Transverse colon (tissue), 3 donors: ENCODE measurements at regions not wholly inside any gene's neighbourhood (a gene's known extent, or its start where the extent isn't known, plus 50 kb on each side); places are given as distances from the start of the nearest gene placed in this dataset.

Experiments
- CTCF ChIP-seq, 5 experiments: fragments of 200-600 bp in 3 of 5; fragments of 450-650 bp in 2 of 5; sonication (generic) in 3 of 5; IDR thresholded peaks; 1 replicate in 2 of 5; 2 replicates in 3 of 5; pipeline ENCODE4 v1.5.1; 2016 to 2017; ENCODE audit warnings: antibody characterized with exemption in 5 of 5, inconsistent platforms in 3 of 5, mild to moderate bottlenecking in 2 of 5, moderate library complexity in 1 of 5
- POLR2A ChIP-seq: fragments of 450-650 bp; IDR thresholded peaks from one replicate; pipeline ENCODE4 v1.6.1; 2016; ENCODE audit warnings: antibody characterized with exemption, mild to moderate bottlenecking, moderate library complexity

- TF ChIP-seq POLR2A (no peak), CTCF (IDR thresholded peaks at IDR 0.05) (no peak)
Observed at GRCh38 chr10:23872290-23872689, 336.6 kb upstream of the KIAA1217 start.
